ENCODE measurements at regions not wholly inside any gene's neighbourhood (a gene's known extent, or its start where the extent isn't known, plus 50 kb on each side); places are given as distances from the start of the nearest gene placed in this dataset.

DNA sequence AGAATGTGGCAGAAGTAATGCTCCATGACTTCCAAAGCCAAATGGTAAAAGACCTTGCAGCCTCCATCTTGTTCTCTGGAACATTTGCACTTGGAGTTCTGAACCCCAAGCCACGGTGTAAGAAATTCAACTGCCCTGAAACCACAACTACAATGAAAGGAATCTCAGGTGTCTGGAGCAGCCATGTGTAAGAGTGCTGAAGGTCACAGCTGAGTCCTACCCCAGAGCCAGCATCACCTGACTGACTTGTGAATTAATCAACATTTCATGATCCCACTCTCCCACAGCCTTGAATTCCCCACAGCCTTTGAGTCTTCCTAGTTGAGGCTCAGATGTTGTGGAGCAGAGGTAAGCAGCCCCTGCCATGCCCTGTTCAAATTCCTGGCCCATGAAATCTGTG, 192.8 kb upstream of the CAMK1G start:
- H3K27me3 ChIP-seq = no peaks in the 10 kb centered on the region
- TF ChIP-seq, protein P1, sequence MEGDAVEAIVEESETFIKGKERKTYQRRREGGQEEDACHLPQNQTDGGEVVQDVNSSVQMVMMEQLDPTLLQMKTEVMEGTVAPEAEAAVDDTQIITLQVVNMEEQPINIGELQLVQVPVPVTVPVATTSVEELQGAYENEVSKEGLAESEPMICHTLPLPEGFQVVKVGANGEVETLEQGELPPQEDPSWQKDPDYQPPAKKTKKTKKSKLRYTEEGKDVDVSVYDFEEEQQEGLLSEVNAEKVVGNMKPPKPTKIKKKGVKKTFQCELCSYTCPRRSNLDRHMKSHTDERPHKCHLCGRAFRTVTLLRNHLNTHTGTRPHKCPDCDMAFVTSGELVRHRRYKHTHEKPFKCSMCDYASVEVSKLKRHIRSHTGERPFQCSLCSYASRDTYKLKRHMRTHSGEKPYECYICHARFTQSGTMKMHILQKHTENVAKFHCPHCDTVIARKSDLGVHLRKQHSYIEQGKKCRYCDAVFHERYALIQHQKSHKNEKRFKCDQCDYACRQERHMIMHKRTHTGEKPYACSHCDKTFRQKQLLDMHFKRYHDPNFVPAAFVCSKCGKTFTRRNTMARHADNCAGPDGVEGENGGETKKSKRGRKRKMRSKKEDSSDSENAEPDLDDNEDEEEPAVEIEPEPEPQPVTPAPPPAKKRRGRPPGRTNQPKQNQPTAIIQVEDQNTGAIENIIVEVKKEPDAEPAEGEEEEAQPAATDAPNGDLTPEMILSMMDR (IDR thresholded peaks at IDR 0.05) = no peak
- TF ChIP-seq POLR2A (IDR thresholded peaks at IDR 0.05) = no peak
- no peak for TF ChIP-seq POLR2AphosphoS5 (IDR thresholded peaks at IDR 0.05; ENCODE audit: insufficient read depth in 1 of 2, low read depth in 1 of 2)
- no peak overlapping the region for H3K27ac ChIP-seq
- H3K36me3 ChIP-seq = no peaks in the 10 kb centered on the region
- no peak overlapping the region for H3K4me3 ChIP-seq
- no peak for DNase-seq (ENCODE audit: extremely low spot score in 2 of 2)
- H3K4me1 ChIP-seq = peaks cover 17% of the 10 kb centered on the region
- intact Hi-C loops (cut with DNase I) = no loop called here
- no peaks in the 10 kb centered on the region for H3K9me3 ChIP-seq

DNA sequence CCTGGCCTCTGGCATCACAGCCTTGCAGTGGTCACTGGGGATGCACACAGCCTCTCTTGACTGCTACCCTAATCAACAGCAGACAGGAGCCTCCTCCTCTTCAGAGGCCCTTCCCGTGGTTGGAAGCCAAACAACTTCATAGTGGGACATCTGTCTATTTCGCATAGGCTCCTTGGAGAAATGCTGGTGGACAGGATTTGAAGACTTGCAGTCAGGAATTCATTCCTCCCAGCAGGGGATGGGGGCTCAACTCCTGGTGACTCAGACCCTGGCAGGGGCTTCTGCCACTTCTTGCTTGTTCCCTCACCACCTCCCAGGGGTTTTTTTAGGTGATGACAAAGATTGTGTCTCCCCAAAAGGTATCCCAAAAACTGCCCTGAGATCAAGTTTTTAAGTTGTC, 191.7 kb upstream of the CAMK1G start:
- no peaks in the 10 kb centered on the region for H3K36me3 ChIP-seq
- H3K4me1 ChIP-seq = peaks cover 27% of the 10 kb centered on the region
- intact Hi-C loops (cut with DNase I) = no loop called here
- H3K9me3 ChIP-seq = no peaks in the 10 kb centered on the region
- TF ChIP-seq POLR2A (IDR thresholded peaks at IDR 0.05) = no peak
- TF ChIP-seq POLR2AphosphoS5 (IDR thresholded peaks at IDR 0.05; ENCODE audit: insufficient read depth in 1 of 2, low read depth in 1 of 2) = no peak
- TF ChIP-seq, protein P1 (IDR thresholded peaks at IDR 0.05) = no peak
- H3K27me3 ChIP-seq = no peaks in the 10 kb centered on the region
- H3K4me3 ChIP-seq = no peak overlapping the region
- no peak for DNase-seq (ENCODE audit: extremely low spot score in 2 of 2)
- no peak overlapping the region for H3K27ac ChIP-seq

- DNase-seq (ENCODE audit: extremely low spot score in 2 of 2) = no peak
Observed at GRCh38 chr1:209395169-209395568, 188.3 kb upstream of the CAMK1G start.

DNA sequence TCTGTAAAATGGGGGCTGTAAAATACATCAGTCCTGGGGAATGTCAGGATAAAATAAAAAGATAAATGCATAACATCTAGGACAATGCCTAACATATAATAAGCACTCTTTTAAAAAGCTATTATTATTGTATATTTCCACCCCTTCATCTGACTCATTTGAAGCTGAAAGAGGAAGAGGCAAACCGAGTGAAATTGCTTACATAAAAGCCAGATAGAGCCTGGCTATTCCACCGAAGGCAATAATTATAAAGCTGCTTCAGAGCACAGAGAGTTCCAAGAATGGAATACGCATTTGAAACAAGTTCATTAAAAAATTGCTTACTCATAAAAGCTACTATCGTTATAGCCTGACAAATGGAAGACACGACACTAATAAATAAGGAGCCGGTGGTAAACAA, 186.1 kb upstream of the CAMK1G start:
- intact Hi-C loops (cut with DNase I) = no loop called here
- TF ChIP-seq POLR2A (IDR thresholded peaks at IDR 0.05) = no peak
- no peak for TF ChIP-seq POLR2AphosphoS5 (IDR thresholded peaks at IDR 0.05; ENCODE audit: insufficient read depth in 1 of 2, low read depth in 1 of 2)
- TF ChIP-seq, protein P1 (IDR thresholded peaks at IDR 0.05) = no peak
- no peaks in the 10 kb centered on the region for H3K27me3 ChIP-seq
- no peak overlapping the region for H3K4me3 ChIP-seq
- H3K4me1 ChIP-seq = peaks cover 42% of the 10 kb centered on the region
- no peak for DNase-seq (ENCODE audit: extremely low spot score in 2 of 2)
- H3K36me3 ChIP-seq = no peaks in the 10 kb centered on the region
- no peaks in the 10 kb centered on the region for H3K9me3 ChIP-seq
- H3K27ac ChIP-seq = peak overlapping the region; percentile 16

More at GRCh38 chr1:209395169-209395568, 188.3 kb upstream of the CAMK1G start:
- Histone ChIP-seq H3K36me3 (no peaks in the 10 kb centered on the region), H3K27ac (no peak overlapping the region), H3K9me3 (no peaks in the 10 kb centered on the region), H3K4me3 (no peak overlapping the region), H3K27me3 (no peaks in the 10 kb centered on the region), H3K4me1 (peaks cover 42% of the 10 kb centered on the region)
- no peak for TF ChIP-seq POLR2A (IDR thresholded peaks at IDR 0.05)
- TF ChIP-seq, protein P1 (IDR thresholded peaks at IDR 0.05) = no peak
- TF ChIP-seq POLR2AphosphoS5 (IDR thresholded peaks at IDR 0.05; ENCODE audit: insufficient read depth in 1 of 2, low read depth in 1 of 2) = no peak
- intact Hi-C loops (cut with DNase I) = no loop called here

DNA sequence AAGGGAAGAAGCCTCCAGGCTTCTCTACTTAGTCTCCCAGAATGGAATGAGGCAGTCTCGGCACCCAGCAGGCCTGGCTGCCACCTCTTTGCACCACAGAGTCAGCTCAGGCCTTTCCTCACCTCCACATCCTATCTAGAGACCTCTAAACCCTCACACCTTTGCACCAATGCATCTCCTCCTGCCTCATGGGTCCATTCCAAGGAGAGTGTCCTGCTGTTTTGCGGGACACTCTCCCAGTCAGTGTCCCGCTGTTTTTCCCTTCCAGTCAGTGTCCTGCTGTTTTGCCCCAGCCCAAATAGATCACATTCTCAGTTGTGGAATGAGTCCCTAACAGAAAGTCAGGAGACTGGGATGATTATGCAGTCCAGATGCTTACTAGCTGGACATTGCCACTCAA, 185.6 kb upstream of the CAMK1G start:
- TF ChIP-seq, protein P1 (IDR thresholded peaks at IDR 0.05) = no peak
- TF ChIP-seq POLR2A (IDR thresholded peaks at IDR 0.05) (no peak), POLR2AphosphoS5 (IDR thresholded peaks at IDR 0.05; ENCODE audit: insufficient read depth in 1 of 2, low read depth in 1 of 2) (no peak)
- intact Hi-C loops (cut with DNase I) = no loop called here
- H3K27me3 ChIP-seq = no peaks in the 10 kb centered on the region
- H3K9me3 ChIP-seq = no peaks in the 10 kb centered on the region
- no peak for DNase-seq (ENCODE audit: extremely low spot score in 2 of 2)
- H3K27ac ChIP-seq = peak overlapping the region; percentile 16
- no peak overlapping the region for H3K4me3 ChIP-seq
- H3K36me3 ChIP-seq = no peaks in the 10 kb centered on the region
- H3K4me1 ChIP-seq = peaks cover 42% of the 10 kb centered on the region
